MCF 10A (cell line): ENCODE measurements at regions not wholly inside any gene's neighbourhood (a gene's known extent, or its start where the extent isn't known, plus 50 kb on each side); places are given as distances from the start of the nearest gene placed in this dataset.

Experiments
- BruUV-seq: library from RNA; stranded (reverse); fragments of 400-500 nt; replicated peaks from 2 replicates; lab custom pipeline; 2021; lab: Mats Ljungman, UMichigan
- CTCF ChIA-PET: fragments of 300-600 bp; sonication (Branson Sonifier 250); formaldehyde crosslinking; extraction: SDS; loops from one replicate; lab custom pipeline; 2021; ENCODE audit warnings: antibody characterized with exemption, inconsistent platforms; lab: Yijun Ruan, JAX
- POLR2A ChIA-PET: fragments of 300-600, 350-650 bp; sonication (Branson Sonifier 250); formaldehyde crosslinking; extraction: SDS; loops from one replicate; lab custom pipeline; 2020; ENCODE audit warnings: antibody characterized with exemption, inconsistent platforms; lab: Yijun Ruan, JAX
- DNase-seq: peaks from one replicate; pipeline ENCODE4 v3.0.0-alpha.2; 2018; ENCODE audit not compliant: unreplicated experiment
- H3K27ac Mint-ChIP-seq: one replicate; pipeline ENCODE4 v1.8.0; 2022; ENCODE audit warnings: mild to moderate bottlenecking, low read depth, mixed read lengths; ENCODE audit not compliant: unreplicated experiment
- H3K27me3 Mint-ChIP-seq: one replicate; pipeline ENCODE4 v1.8.0; 2022; ENCODE audit warnings: mixed read lengths; ENCODE audit not compliant: insufficient read depth, unreplicated experiment
- H3K36me3 Mint-ChIP-seq: one replicate; pipeline ENCODE4 v1.8.0; 2022; ENCODE audit warnings: mild to moderate bottlenecking, moderate library complexity, mixed read lengths; ENCODE audit not compliant: insufficient read depth, unreplicated experiment
- H3K4me1 Mint-ChIP-seq: one replicate; pipeline ENCODE4 v1.8.0; 2022; ENCODE audit warnings: mixed read lengths; ENCODE audit not compliant: insufficient read depth, unreplicated experiment
- H3K4me3 Mint-ChIP-seq: one replicate; pipeline ENCODE4 v1.8.0; 2022; ENCODE audit warnings: mild to moderate bottlenecking, moderate library complexity, mixed read lengths; ENCODE audit not compliant: unreplicated experiment
- H3K9me3 Mint-ChIP-seq: one replicate; pipeline ENCODE4 v1.8.0; 2022; ENCODE audit warnings: mixed read lengths; ENCODE audit not compliant: unreplicated experiment
- intact Hi-C: fragments of 100-400 bp; cut with micrococcal nuclease; formaldehyde crosslinking; loops from 2 replicates; pipeline ENCODE4 v1.14.1; 2022
- TF ChIP-seq, protein P1 (sequence below): fragments of 200-600 bp; IDR thresholded peaks from one replicate; pipeline ENCODE4 v1.8.0; 2022; ENCODE audit warnings: antibody characterized with exemption, mild to moderate bottlenecking; ENCODE audit not compliant: unreplicated experiment

DNA sequence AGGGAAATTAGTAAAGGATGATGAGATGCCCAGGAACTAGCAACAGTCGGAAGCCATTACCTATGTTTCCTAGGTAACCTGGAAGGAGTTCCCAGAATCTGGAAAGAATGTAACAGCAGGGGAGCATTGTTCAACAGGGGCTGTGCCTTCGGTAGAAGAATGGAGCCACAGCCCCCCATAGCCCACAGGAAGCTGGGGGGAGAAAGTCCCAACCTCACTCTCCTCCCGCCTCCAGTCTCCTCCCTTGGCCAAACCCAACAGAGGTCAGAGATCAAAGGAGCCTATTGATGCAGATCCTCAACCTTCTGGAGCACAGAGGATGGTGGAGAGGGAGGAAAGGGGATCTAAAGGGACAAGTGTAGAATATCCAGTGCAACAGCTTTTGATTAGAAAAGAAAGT, 131.5 kb upstream of the SLC44A3 start:
- DNase-seq: no peak
- no peaks in the 10 kb centered on the region for H3K27me3 Mint-ChIP-seq
- ChIA-PET POLR2A (interaction anchor here (1.0 to 1.4 kb wide), 2 partner anchors 12 to 43 kb away, joined by 3 to 4 read pairs; no protein-coding TSS in a partner anchor), CTCF (interaction anchor here (0.7 kb wide), 1 partner anchor 160 kb away, joined by 3 read pairs; no protein-coding TSS in a partner anchor)
- H3K4me1 Mint-ChIP-seq: no peaks in the 10 kb centered on the region
- peaks cover 8% of the 10 kb centered on the region for H3K9me3 Mint-ChIP-seq
- no TSS peak for BruUV-seq
- intact Hi-C loops: no loop called here
- H3K27ac Mint-ChIP-seq: peak overlapping the region; percentile 47
- no peak overlapping the region for H3K4me3 Mint-ChIP-seq
- H3K36me3 Mint-ChIP-seq: no peaks in the 10 kb centered on the region
- TF ChIP-seq, protein P1, sequence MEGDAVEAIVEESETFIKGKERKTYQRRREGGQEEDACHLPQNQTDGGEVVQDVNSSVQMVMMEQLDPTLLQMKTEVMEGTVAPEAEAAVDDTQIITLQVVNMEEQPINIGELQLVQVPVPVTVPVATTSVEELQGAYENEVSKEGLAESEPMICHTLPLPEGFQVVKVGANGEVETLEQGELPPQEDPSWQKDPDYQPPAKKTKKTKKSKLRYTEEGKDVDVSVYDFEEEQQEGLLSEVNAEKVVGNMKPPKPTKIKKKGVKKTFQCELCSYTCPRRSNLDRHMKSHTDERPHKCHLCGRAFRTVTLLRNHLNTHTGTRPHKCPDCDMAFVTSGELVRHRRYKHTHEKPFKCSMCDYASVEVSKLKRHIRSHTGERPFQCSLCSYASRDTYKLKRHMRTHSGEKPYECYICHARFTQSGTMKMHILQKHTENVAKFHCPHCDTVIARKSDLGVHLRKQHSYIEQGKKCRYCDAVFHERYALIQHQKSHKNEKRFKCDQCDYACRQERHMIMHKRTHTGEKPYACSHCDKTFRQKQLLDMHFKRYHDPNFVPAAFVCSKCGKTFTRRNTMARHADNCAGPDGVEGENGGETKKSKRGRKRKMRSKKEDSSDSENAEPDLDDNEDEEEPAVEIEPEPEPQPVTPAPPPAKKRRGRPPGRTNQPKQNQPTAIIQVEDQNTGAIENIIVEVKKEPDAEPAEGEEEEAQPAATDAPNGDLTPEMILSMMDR: no peak

GRCh38 chr1:94686882-94687281, 133.3 kb upstream of the SLC44A3 start:
- peaks cover 7% of the 10 kb centered on the region for H3K9me3 Mint-ChIP-seq
- TF ChIP-seq, protein P1: no peak
- H3K27me3 Mint-ChIP-seq: no peaks in the 10 kb centered on the region
- peaks cover 4% of the 10 kb centered on the region for H3K4me1 Mint-ChIP-seq
- H3K36me3 Mint-ChIP-seq: no peaks in the 10 kb centered on the region
- no peak overlapping the region for H3K4me3 Mint-ChIP-seq
- DNase-seq: no peak
- POLR2A ChIA-PET: no interaction called here
- intact Hi-C loops: no loop called here
- no TSS peak for BruUV-seq
- CTCF ChIA-PET: interaction anchor here (1.6 kb wide), 1 partner anchor 12 kb away, joined by 6 read pairs; no protein-coding TSS in a partner anchor
- H3K27ac Mint-ChIP-seq: no peak overlapping the region

DNA sequence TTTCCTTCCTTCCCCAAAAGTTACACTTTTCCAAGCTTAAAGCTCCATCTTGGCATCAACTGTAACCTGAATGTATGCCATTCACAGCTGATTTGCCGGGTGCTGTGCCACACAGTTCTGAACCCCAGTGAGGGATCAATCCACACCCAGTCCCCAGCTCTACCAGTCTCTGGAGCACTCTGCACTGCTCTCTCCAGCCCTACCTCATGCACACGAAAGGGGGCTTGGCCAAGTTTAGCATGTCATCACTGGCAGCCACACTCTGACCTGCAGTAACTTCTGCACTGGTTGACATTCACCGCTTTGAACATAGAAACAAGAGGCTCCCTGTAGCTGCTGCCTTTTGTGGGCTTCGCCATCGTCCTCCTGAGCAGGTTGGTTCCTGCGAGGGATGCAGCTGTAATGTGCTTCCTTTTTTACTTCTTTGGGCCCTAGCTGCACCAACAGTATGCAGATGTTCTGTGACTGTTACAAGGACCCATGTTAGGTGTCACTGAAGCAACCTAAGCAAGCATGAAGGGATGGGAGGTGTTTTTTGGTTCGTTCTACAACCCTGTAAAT, 135.4 kb upstream of the SLC44A3 start:
- Mint-ChIP-seq H3K27me3 (no peaks in the 10 kb centered on the region), H3K27ac (no peak overlapping the region), H3K9me3 (peaks cover 7% of the 10 kb centered on the region), H3K4me1 (peaks cover 4% of the 10 kb centered on the region), H3K4me3 (no peak overlapping the region), H3K36me3 (no peaks in the 10 kb centered on the region)
- ChIA-PET POLR2A (no interaction called here), CTCF (no interaction called here)
- DNase-seq: no peak
- TF ChIP-seq, protein P1: no peak
- intact Hi-C loops: no loop called here
- no TSS peak for BruUV-seq

GRCh38 chr1:94683886-94684285, 136.3 kb upstream of the SLC44A3 start:
- no peak for DNase-seq
- Mint-ChIP-seq H3K4me1 (peaks cover 4% of the 10 kb centered on the region), H3K27me3 (no peaks in the 10 kb centered on the region), H3K9me3 (peaks cover 7% of the 10 kb centered on the region), H3K4me3 (no peak overlapping the region), H3K36me3 (no peaks in the 10 kb centered on the region), H3K27ac (no peak overlapping the region)
- POLR2A ChIA-PET: no interaction called here
- CTCF ChIA-PET: no interaction called here
- TF ChIP-seq, protein P1: no peak
- no TSS peak for BruUV-seq
- intact Hi-C loops: no loop called here
